ENCODE measurements at regions not wholly inside any gene's neighbourhood (a gene's known extent, or its start where the extent isn't known, plus 50 kb on each side); places are given as distances from the start of the nearest gene placed in this dataset.

GRCh38 chr21:43347461-43348169 is 79.3 kb downstream of the SIK1 start:
- H3K9me3 ChIP-seq: no peaks in the 10 kb centered on the region
- TF ChIP-seq POLR2A (IDR thresholded peaks at IDR 0.05) (no peak), EP300 (IDR thresholded peaks at IDR 0.05) (no peak), POLR2AphosphoS5 (IDR thresholded peaks at IDR 0.05) (no peak)
- TF ChIP-seq, protein P1, sequence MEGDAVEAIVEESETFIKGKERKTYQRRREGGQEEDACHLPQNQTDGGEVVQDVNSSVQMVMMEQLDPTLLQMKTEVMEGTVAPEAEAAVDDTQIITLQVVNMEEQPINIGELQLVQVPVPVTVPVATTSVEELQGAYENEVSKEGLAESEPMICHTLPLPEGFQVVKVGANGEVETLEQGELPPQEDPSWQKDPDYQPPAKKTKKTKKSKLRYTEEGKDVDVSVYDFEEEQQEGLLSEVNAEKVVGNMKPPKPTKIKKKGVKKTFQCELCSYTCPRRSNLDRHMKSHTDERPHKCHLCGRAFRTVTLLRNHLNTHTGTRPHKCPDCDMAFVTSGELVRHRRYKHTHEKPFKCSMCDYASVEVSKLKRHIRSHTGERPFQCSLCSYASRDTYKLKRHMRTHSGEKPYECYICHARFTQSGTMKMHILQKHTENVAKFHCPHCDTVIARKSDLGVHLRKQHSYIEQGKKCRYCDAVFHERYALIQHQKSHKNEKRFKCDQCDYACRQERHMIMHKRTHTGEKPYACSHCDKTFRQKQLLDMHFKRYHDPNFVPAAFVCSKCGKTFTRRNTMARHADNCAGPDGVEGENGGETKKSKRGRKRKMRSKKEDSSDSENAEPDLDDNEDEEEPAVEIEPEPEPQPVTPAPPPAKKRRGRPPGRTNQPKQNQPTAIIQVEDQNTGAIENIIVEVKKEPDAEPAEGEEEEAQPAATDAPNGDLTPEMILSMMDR (IDR thresholded peaks at IDR 0.05): no peak
- peaks cover 46% of the 10 kb centered on the region for H3K4me1 ChIP-seq
- no peaks in the 10 kb centered on the region for H3K36me3 ChIP-seq
- WGBS: 82% methylated on average over 19 of the region's 21 CpGs
- H3K27ac ChIP-seq: no peak overlapping the region
- DNase-seq (ENCODE audit: low spot score in 2 of 2): no peak
- H3K27me3 ChIP-seq: no peaks in the 10 kb centered on the region
- H3K4me3 ChIP-seq: no peak overlapping the region

DNA sequence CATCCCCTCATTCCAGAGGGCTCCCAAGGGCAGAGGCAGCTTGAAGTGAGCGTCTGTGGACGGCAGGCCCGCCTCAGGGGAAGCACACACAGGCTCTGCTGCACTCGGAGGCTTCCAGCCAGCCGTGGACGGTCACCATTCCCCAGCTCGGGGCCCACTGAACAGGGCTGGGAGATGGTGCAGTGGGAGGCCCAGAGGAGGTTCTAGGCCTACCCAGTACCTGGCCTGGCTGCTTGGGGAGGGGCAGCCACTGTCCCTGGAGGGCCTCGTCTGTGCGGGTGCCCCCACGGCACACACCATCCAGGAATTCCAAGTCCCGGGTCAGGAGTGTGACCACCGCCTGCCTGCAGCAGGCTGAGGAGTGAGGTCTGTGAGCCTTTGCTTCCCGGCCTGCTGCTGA is 80.4 kb downstream of the SIK1 start:
- Histone ChIP-seq H3K36me3 (no peaks in the 10 kb centered on the region), H3K27ac (no peak overlapping the region), H3K9me3 (no peaks in the 10 kb centered on the region), H3K27me3 (no peaks in the 10 kb centered on the region), H3K4me3 (no peak overlapping the region), H3K4me1 (peaks cover 46% of the 10 kb centered on the region)
- DNase-seq (ENCODE audit: low spot score in 2 of 2): no peak
- 95% methylated on average over 8 of the region's 13 CpGs for WGBS
- TF ChIP-seq, protein P1 (IDR thresholded peaks at IDR 0.05): no peak
- TF ChIP-seq EP300 (IDR thresholded peaks at IDR 0.05) (no peak), POLR2AphosphoS5 (IDR thresholded peaks at IDR 0.05) (no peak), POLR2A (IDR thresholded peaks at IDR 0.05) (no peak)

- TF ChIP-seq, protein P1 (IDR thresholded peaks at IDR 0.05): no peak
- TF ChIP-seq POLR2AphosphoS5 (IDR thresholded peaks at IDR 0.05): no peak
- TF ChIP-seq EP300 (IDR thresholded peaks at IDR 0.05): no peak
- no peak for TF ChIP-seq POLR2A (IDR thresholded peaks at IDR 0.05)
- Histone ChIP-seq H3K4me1 (peaks cover 47% of the 10 kb centered on the region), H3K27ac (no peak overlapping the region), H3K4me3 (no peak overlapping the region), H3K36me3 (no peaks in the 10 kb centered on the region), H3K9me3 (no peaks in the 10 kb centered on the region), H3K27me3 (no peaks in the 10 kb centered on the region)
- WGBS: 87% methylated on average over 19 of the region's 29 CpGs
- no peak for DNase-seq (ENCODE audit: low spot score in 2 of 2)
Observed at GRCh38 chr21:43345746-43346409, 81.1 kb downstream of the SIK1 start.

DNA sequence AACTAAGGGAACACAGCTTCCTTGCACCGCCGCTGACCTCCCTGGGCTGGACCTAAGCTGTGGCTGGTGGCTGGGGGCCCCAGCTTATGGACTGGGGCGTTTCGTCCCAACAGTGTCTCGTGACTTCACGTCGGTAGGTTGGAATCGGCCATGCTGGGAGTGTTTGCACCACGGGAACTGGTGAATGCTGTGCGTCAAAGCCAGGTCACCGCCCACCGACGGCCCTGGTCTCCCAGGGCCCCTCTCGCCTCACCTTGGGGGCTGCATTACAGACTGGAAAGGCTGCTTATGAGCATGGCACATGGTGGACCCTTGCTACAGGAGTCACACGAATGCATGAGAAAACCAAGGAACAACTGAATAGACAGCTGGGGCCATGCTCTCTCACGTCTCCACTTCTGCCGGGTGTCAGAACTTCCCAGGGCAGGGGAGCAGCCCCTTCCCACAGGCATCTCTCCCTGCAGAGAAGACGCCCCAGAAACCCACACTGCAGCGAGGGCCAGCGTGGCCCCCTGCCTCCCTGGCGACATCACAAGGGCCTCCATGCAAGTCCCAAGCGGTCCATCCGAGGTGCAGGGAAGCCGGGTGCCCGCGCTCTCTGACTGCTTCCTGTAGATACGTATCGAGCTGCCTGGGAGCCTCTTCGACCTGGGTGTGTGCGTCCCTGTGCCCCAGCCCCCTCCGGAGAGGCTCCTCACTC is 81.7 kb downstream of the SIK1 start:
- 100% methylated on average over 1 of the region's 31 CpGs for WGBS

More for the DNA sequence above, 81.7 kb downstream of the SIK1 start:
- Histone ChIP-seq H3K27me3 (no peaks in the 10 kb centered on the region), H3K4me3 (no peak overlapping the region), H3K36me3 (no peaks in the 10 kb centered on the region), H3K9me3 (no peaks in the 10 kb centered on the region), H3K27ac (peak overlapping the region; percentile 67), H3K4me1 (peaks cover 54% of the 10 kb centered on the region)
- no peak for TF ChIP-seq POLR2AphosphoS5 (IDR thresholded peaks at IDR 0.05)
- TF ChIP-seq, protein P1 (IDR thresholded peaks at IDR 0.05): no peak
- TF ChIP-seq POLR2A (IDR thresholded peaks at IDR 0.05): no peak
- no peak for TF ChIP-seq EP300 (IDR thresholded peaks at IDR 0.05)
- DNase-seq (ENCODE audit: low spot score in 2 of 2): no peak
